ENCODE measurements at regions not wholly inside any gene's neighbourhood (a gene's known extent, or its start where the extent isn't known, plus 50 kb on each side); places are given as distances from the start of the nearest gene placed in this dataset.

DNA sequence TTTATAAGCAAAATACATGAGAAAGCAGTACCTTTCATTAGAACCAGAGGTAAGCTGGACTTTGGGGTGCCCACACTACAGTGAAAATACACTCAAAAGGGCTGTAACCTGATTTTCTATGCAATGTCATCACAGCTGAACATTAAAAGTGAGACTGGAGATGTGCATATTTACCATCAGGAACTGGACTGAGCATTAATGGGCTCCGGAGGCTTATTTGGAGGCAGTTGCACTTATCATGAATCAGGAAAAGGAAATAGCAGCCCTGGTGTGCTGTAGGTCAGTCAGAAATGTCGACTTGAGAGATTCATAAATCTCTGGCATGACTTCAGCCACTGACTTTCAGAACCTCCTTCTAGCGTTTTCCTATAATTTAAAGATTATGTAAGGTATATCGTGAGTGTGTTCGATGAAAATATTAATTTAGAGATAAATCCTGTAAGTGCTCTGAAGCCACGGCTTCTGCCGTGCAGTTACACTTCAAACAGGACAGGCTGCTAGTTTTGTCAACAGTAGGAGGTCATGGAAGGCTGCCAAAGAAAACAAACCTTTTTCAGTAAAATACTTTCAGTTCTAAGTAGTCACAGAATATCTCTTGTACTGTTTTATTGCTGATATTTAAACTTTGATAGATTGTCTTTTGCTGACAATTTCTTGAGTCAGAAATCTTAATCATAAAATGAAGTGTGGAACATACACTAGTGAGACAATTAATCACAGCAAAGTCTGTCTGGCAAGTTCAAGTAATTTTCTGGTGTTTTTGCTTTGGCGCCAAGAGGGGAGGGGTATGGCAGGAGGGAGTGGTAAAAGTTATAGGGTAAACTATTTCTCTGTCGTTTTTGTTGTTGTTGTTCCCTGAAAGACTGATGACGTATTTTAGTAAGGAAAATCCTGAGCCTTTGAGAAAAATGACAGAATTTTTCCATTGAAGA, 939.7 kb downstream of the NR2F1-AS1 start:
- TF ChIP-seq GABPA (IDR thresholded peaks at IDR 0.05; ENCODE audit: low read depth) (no peak), SPI1 (IDR thresholded peaks at IDR 0.05; ENCODE audit: borderline replicate concordance, low read depth) (no peak), POLR2AphosphoS5 (IDR thresholded peaks at IDR 0.05; ENCODE audit: low read depth) (no peak)
- TF ChIP-seq, protein P1, sequence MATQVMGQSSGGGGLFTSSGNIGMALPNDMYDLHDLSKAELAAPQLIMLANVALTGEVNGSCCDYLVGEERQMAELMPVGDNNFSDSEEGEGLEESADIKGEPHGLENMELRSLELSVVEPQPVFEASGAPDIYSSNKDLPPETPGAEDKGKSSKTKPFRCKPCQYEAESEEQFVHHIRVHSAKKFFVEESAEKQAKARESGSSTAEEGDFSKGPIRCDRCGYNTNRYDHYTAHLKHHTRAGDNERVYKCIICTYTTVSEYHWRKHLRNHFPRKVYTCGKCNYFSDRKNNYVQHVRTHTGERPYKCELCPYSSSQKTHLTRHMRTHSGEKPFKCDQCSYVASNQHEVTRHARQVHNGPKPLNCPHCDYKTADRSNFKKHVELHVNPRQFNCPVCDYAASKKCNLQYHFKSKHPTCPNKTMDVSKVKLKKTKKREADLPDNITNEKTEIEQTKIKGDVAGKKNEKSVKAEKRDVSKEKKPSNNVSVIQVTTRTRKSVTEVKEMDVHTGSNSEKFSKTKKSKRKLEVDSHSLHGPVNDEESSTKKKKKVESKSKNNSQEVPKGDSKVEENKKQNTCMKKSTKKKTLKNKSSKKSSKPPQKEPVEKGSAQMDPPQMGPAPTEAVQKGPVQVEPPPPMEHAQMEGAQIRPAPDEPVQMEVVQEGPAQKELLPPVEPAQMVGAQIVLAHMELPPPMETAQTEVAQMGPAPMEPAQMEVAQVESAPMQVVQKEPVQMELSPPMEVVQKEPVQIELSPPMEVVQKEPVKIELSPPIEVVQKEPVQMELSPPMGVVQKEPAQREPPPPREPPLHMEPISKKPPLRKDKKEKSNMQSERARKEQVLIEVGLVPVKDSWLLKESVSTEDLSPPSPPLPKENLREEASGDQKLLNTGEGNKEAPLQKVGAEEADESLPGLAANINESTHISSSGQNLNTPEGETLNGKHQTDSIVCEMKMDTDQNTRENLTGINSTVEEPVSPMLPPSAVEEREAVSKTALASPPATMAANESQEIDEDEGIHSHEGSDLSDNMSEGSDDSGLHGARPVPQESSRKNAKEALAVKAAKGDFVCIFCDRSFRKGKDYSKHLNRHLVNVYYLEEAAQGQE (IDR thresholded peaks at IDR 0.05; ENCODE audit: insufficient replicate concordance, low read depth) = no peak
- TF ChIP-seq, protein P2, sequence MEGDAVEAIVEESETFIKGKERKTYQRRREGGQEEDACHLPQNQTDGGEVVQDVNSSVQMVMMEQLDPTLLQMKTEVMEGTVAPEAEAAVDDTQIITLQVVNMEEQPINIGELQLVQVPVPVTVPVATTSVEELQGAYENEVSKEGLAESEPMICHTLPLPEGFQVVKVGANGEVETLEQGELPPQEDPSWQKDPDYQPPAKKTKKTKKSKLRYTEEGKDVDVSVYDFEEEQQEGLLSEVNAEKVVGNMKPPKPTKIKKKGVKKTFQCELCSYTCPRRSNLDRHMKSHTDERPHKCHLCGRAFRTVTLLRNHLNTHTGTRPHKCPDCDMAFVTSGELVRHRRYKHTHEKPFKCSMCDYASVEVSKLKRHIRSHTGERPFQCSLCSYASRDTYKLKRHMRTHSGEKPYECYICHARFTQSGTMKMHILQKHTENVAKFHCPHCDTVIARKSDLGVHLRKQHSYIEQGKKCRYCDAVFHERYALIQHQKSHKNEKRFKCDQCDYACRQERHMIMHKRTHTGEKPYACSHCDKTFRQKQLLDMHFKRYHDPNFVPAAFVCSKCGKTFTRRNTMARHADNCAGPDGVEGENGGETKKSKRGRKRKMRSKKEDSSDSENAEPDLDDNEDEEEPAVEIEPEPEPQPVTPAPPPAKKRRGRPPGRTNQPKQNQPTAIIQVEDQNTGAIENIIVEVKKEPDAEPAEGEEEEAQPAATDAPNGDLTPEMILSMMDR (IDR thresholded peaks at IDR 0.05; ENCODE audit: insufficient read depth, low read length) = no peak
- no peak overlapping the region for H3K4me3 ChIP-seq (replicated peaks; ENCODE audit: insufficient read depth, low read length)
- no peak overlapping the region for H3K27ac ChIP-seq (replicated peaks)
- no peak for DNase-seq (ENCODE audit: low read depth in 1 of 2, low spot score in 1 of 2)
- H3K27me3 ChIP-seq (ENCODE audit: insufficient read depth, poor library complexity, severe bottlenecking) = no peaks in the 10 kb centered on the region

DNA sequence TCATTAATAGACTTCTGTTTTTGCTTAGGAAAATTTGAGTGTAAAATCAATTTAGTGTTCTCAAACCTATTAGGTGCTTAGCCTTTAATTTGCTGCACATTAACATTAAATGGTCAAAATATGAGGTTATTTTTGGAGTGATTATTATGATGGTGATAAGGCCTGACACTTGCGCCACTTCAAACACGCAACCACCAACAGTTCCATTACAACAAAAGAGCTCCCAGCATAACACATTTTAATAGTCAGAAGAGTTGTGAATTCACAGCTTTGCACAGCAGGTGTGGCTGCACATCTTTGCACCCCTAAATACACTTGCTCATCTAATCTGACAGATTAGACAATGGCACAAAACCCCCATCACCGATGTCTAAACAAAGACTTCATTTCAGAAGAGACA, 940.7 kb downstream of the NR2F1-AS1 start:
- Histone ChIP-seq H3K27ac (replicated peaks) (no peak overlapping the region), H3K4me3 (replicated peaks; ENCODE audit: insufficient read depth, low read length) (no peak overlapping the region), H3K27me3 (ENCODE audit: insufficient read depth, poor library complexity, severe bottlenecking) (no peaks in the 10 kb centered on the region)
- TF ChIP-seq SPI1 (IDR thresholded peaks at IDR 0.05; ENCODE audit: borderline replicate concordance, low read depth) (no peak), GABPA (IDR thresholded peaks at IDR 0.05; ENCODE audit: low read depth) (no peak), POLR2AphosphoS5 (IDR thresholded peaks at IDR 0.05; ENCODE audit: low read depth) (no peak)
- TF ChIP-seq, protein P1 (IDR thresholded peaks at IDR 0.05; ENCODE audit: insufficient replicate concordance, low read depth) = no peak
- TF ChIP-seq, protein P2 (IDR thresholded peaks at IDR 0.05; ENCODE audit: insufficient read depth, low read length) = no peak
- DNase-seq (ENCODE audit: low read depth in 1 of 2, low spot score in 1 of 2) = no peak

DNA sequence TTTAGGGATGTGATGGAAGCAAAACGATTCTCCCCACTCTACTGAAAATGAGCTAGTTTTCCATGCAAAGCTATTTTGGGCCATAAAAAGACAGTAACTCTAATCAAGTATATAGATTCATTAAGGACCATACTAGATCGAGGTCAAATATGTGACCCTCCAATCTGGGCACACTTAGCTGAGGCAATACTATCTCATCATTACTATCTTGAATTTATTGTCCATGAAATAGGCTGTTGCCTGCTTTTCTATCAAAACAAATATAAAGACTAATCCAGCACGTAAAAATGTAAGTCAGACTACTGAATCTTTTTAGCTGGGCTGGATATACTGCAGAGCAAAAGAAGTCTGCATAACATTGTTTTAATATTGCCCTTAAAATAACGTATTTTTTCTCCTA, 943.1 kb downstream of the NR2F1-AS1 start:
- TF ChIP-seq POLR2AphosphoS5 (IDR thresholded peaks at IDR 0.05; ENCODE audit: low read depth) = no peak
- TF ChIP-seq, protein P1 (IDR thresholded peaks at IDR 0.05; ENCODE audit: insufficient replicate concordance, low read depth) = no peak
- Histone ChIP-seq H3K27me3 (ENCODE audit: insufficient read depth, poor library complexity, severe bottlenecking) (no peaks in the 10 kb centered on the region), H3K27ac (replicated peaks) (no peak overlapping the region), H3K4me3 (replicated peaks; ENCODE audit: insufficient read depth, low read length) (no peak overlapping the region)
- DNase-seq (ENCODE audit: low read depth in 1 of 2, low spot score in 1 of 2) = no peak

Data from HL-60 (cell line).